Astrocyte of the cerebellum (primary cell): ENCODE measurements at regions not wholly inside any gene's neighbourhood (a gene's known extent, or its start where the extent isn't known, plus 50 kb on each side); places are given as distances from the start of the nearest gene placed in this dataset.

Experiments used
- DNase-seq: peaks from one replicate; pipeline ENCODE4 v3.0.0-alpha.2; 2011; ENCODE audit warnings: low read depth
- H3K4me3 ChIP-seq: 2 replicates; pipeline ENCODE4 v1.5.1; 2011; ENCODE audit warnings: mild to moderate bottlenecking, low read depth, low read length, moderate library complexity
- in situ Hi-C: cut with HindIII; loops from 2 replicates; pipeline ENCODE4 v1.10.0; 2017; ENCODE audit warnings: low sequenced_read_pairs
- TF ChIP-seq, protein P1 (sequence below): IDR thresholded peaks from 2 replicates; pipeline ENCODE4 v1.5.1; 2012; ENCODE audit warnings: low read length, low read depth, moderate library complexity, mild to moderate bottlenecking; ENCODE audit errors: missing control alignments

- H3K4me3 ChIP-seq: no peak overlapping the region
- no peak for DNase-seq
- TF ChIP-seq, protein P1, sequence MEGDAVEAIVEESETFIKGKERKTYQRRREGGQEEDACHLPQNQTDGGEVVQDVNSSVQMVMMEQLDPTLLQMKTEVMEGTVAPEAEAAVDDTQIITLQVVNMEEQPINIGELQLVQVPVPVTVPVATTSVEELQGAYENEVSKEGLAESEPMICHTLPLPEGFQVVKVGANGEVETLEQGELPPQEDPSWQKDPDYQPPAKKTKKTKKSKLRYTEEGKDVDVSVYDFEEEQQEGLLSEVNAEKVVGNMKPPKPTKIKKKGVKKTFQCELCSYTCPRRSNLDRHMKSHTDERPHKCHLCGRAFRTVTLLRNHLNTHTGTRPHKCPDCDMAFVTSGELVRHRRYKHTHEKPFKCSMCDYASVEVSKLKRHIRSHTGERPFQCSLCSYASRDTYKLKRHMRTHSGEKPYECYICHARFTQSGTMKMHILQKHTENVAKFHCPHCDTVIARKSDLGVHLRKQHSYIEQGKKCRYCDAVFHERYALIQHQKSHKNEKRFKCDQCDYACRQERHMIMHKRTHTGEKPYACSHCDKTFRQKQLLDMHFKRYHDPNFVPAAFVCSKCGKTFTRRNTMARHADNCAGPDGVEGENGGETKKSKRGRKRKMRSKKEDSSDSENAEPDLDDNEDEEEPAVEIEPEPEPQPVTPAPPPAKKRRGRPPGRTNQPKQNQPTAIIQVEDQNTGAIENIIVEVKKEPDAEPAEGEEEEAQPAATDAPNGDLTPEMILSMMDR: no peak
- in situ Hi-C loops: loop anchor here (25.0 kb wide), 1 partner anchor 1065 kb away; the partner anchor contains the start of gene TLE1
These were observed 1050.7 kb downstream of the TLE4 start for GRCh38 chr9:80622508-80622907.

- DNase-seq: no peak
- in situ Hi-C loops: loop anchor here (25.0 kb wide), 1 partner anchor 1068 kb away; the partner anchor contains the start of gene TLE1
- no peak overlapping the region for H3K4me3 ChIP-seq
- TF ChIP-seq, protein P1: no peak
These were observed 1047.6 kb downstream of the TLE4 start for GRCh38 chr9:80619356-80619755.

DNA sequence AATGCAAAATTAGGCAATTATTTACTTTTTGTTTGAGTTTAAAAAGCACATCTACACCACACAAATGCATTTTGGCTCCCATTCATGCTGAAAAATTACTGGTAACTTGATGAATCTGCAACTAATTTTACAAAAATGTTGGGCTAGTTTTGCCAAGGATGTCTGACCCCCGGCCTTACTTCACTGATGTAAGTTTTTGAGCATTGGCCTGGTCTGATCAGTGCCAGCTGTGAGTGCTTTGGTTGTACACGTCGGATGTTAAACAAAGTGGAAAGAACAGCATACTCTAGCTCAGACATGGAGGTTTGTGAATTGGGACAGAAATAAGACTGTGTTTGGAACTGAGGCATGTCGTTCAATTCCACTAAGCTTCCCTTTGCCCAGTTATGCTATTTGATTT, 1044.2 kb downstream of the TLE4 start:
- in situ Hi-C loops: loop anchor here (25.0 kb wide), 1 partner anchor 1071 kb away; the partner anchor contains the start of gene TLE1
- TF ChIP-seq, protein P1: no peak
- DNase-seq: peak; percentile 36
- no peak overlapping the region for H3K4me3 ChIP-seq

DNA sequence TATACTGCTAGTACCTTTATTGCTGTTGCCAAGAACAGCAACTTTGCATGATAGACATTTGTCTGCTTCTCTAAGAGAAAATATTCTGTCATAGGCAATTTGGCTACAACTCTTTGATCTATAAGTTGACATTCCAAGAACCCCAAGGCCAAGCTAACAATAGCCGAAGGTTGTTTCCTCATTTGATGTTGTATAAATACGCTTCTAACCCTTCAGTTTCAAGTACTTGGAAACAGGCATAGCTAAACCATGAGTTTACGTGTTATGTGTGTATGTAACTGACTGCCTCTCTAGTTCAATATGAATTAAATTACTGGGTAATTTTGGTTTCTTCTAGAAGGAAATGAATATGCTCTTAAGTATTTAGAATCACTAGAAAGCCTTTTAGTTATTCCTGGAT, 1034.0 kb downstream of the TLE4 start:
- in situ Hi-C loops: loop anchor here (25.0 kb wide), 1 partner anchor 1082 kb away; the partner anchor contains the start of gene TLE1
- no peak overlapping the region for H3K4me3 ChIP-seq
- TF ChIP-seq, protein P1: no peak
- DNase-seq: no peak

GRCh38 chr9:80605129-80605528, 1033.4 kb downstream of the TLE4 start:
- in situ Hi-C loops: loop anchor here (25.0 kb wide), 1 partner anchor 1082 kb away; the partner anchor contains the start of gene TLE1
- DNase-seq: peak; percentile 48

GRCh38 chr9:80602291-80602690, 1030.5 kb downstream of the TLE4 start:
- DNase-seq: no peak
- TF ChIP-seq, protein P1: no peak
- in situ Hi-C loops: loop anchor here (25.0 kb wide), 1 partner anchor 1085 kb away; the partner anchor contains the start of gene TLE1
- no peak overlapping the region for H3K4me3 ChIP-seq

More at GRCh38 chr9:80605129-80605528, 1033.4 kb downstream of the TLE4 start:
- H3K4me3 ChIP-seq: no peak overlapping the region
- TF ChIP-seq, protein P1: peak; percentile 45
